ENCODE measurements at regions not wholly inside any gene's neighbourhood (a gene's known extent, or its start where the extent isn't known, plus 50 kb on each side); places are given as distances from the start of the nearest gene placed in this dataset.

DNA sequence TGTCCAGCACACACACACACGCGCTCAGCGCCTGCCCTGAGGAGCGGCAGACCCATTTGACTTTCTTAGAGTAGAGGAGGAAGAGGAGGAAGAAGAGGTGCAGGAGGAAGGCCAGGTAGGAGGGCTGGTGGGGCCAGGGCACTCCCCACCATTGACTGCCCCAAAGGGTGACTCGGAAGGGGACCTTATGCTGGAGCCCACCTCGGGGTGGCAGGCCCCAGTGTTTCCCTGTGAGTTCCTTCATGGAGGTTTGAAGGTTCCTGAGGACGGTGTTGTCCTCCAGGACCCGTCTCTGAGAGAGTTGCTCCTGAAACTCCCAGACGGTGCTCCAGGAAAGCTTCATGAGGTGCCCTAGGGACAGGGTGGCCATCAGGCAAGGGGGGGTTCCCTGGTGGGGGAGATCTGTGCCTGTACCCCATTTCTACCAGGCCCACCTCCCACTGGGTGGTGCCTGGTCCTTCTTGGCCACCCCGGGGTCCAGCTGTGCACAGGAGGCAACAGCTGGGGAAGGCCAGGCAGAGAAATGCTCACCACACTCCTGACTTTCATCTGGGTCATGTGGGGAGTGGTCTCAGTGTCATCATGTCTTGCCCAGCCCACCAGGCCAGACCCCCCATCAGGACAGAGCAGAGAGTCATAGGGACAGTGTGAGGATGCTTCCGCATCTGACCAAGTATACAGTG is 89.5 kb downstream of the TNFRSF13B start:
- in situ Hi-C loops (cut with MboI): no loop called here
- Histone ChIP-seq H3K27me3 (ENCODE audit: control insufficient read depth in 2 of 2, insufficient read depth in 2 of 2, low read length in 2 of 2) (peaks cover 0 to 8% of the 10 kb centered on the region in 2 experiments; a peak in 2 of 5 replicates), H4K20me1 (replicated peaks; ENCODE audit: control insufficient read depth, insufficient read depth, low read length) (no peaks in the 10 kb centered on the region), H2AFZ (ENCODE audit: low read depth, low read length) (no peak overlapping the region), H3K9ac (ENCODE audit: insufficient read depth in 1 of 2, low read depth in 2 of 2, low read length in 2 of 2) (no peak overlapping the region), H3K4me2 (ENCODE audit: insufficient read depth, low read length) (no peak overlapping the region), H3K79me2 (ENCODE audit: control insufficient read depth, insufficient read depth, low read length) (no peaks in the 10 kb centered on the region), H3K27ac (ENCODE audit: extremely low read depth, low read depth, low read length) (no peak overlapping the region), H3K9me1 (ENCODE audit: control insufficient read depth, insufficient read depth, low read length) (no peaks in the 10 kb centered on the region), H3K4me3 (no peak overlapping the region), H3K4me1 (replicated peaks in 1 of 2; ENCODE audit: control insufficient read depth in 2 of 2, insufficient read depth in 2 of 2, low read length in 2 of 2) (no peaks in the 10 kb centered on the region), H3K9me3 (replicated peaks; ENCODE audit: control insufficient read depth, insufficient read depth, low read depth, low read length) (no peaks in the 10 kb centered on the region), H3K36me3 (ENCODE audit: control insufficient read depth, insufficient read depth, low read length) (no peaks in the 10 kb centered on the region)
- no peak for TF ChIP-seq MTA3 (IDR thresholded peaks at IDR 0.05; ENCODE audit: borderline replicate concordance)
- no peak for DNase-seq (ENCODE audit: extremely low read depth in 1 of 4, low spot score in 3 of 4)
- no TSS peak for BruUV-seq (replicated peaks)
- intact Hi-C loops (cut with micrococcal nuclease): no loop called here
- no peak for ATAC-seq
- no peak for FAIRE-seq
- CTCF ChIA-PET (ENCODE audit: low intra/inter-chr PET ratio): no interaction called here
- WGBS (ENCODE audit: insufficient coverage, low coverage, missing lambda C conversion rate): 16% methylated on average over 5 of the region's 11 CpGs
- POLR2A ChIA-PET: no interaction called here

DNA sequence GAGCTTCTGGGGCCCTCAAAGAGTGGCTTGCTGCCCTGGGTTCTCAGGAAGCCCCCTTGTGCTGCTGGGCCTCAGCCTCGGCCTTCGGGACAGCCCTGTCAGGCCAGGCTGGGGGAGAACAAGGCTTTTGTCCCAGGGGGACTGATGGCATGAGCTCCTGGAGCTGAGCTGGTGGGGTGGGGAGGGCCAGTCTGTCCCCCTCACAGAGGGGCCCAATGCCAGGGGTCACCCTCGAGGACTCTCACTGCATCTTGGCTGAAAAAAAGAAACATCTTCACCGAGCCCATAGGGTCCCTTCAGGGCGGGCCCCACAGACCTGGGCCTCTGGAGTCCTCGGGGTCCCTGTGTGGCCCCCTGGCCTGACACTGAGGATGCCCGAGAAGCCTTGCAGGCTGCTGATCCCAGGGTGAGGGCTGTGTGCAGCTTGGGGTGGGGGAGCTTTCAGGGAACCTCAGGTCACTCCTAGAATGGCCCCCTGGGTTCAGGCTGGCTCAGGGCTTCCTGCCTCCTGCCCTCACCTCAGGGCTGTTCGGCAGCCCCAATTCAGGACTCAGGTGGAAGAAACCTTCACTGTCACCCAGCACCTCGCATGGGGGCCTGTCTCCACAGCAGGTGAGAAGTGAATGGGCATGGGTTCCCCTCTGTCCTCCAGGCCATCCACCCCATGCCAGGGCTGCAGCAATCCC is 90.5 kb downstream of the TNFRSF13B start:
- BruUV-seq (replicated peaks): no TSS peak
- no peak for DNase-seq (ENCODE audit: extremely low read depth in 1 of 4, low spot score in 3 of 4)
- in situ Hi-C loops (cut with MboI) (no loop called here), intact Hi-C loops (cut with micrococcal nuclease) (no loop called here)
- no peak for FAIRE-seq
- no peak overlapping the region for H3K4me2 ChIP-seq (ENCODE audit: insufficient read depth, low read length)
- H3K9ac ChIP-seq (ENCODE audit: insufficient read depth in 1 of 2, low read depth in 2 of 2, low read length in 2 of 2): no peak overlapping the region
- no peak overlapping the region for H2AFZ ChIP-seq (ENCODE audit: low read depth, low read length)
- H3K79me2 ChIP-seq (ENCODE audit: control insufficient read depth, insufficient read depth, low read length): no peaks in the 10 kb centered on the region
- H3K9me1 ChIP-seq (ENCODE audit: control insufficient read depth, insufficient read depth, low read length): no peaks in the 10 kb centered on the region
- no peaks in the 10 kb centered on the region for H4K20me1 ChIP-seq (replicated peaks; ENCODE audit: control insufficient read depth, insufficient read depth, low read length)
- H3K27me3 ChIP-seq (ENCODE audit: control insufficient read depth in 2 of 2, insufficient read depth in 2 of 2, low read length in 2 of 2): peaks cover 0 to 8% of the 10 kb centered on the region in 2 experiments; a peak in 2 of 5 replicates
- no peak for ATAC-seq
- H3K4me3 ChIP-seq: no peak overlapping the region
- H3K27ac ChIP-seq (ENCODE audit: extremely low read depth, low read depth, low read length): no peak overlapping the region
- H3K4me1 ChIP-seq (replicated peaks in 1 of 2; ENCODE audit: control insufficient read depth in 2 of 2, insufficient read depth in 2 of 2, low read length in 2 of 2): no peaks in the 10 kb centered on the region
- CTCF ChIA-PET (ENCODE audit: low intra/inter-chr PET ratio): no interaction called here
- H3K9me3 ChIP-seq (replicated peaks; ENCODE audit: control insufficient read depth, insufficient read depth, low read depth, low read length): no peaks in the 10 kb centered on the region
- H3K36me3 ChIP-seq (ENCODE audit: control insufficient read depth, insufficient read depth, low read length): no peaks in the 10 kb centered on the region
- WGBS (ENCODE audit: insufficient coverage, low coverage, missing lambda C conversion rate): 6% methylated on average over 3 of the region's 9 CpGs
- POLR2A ChIA-PET: no interaction called here
- TF ChIP-seq PHF21A (IDR thresholded peaks at IDR 0.05; ENCODE audit: borderline replicate concordance, low read depth) (no peak), CC2D1A (IDR thresholded peaks at IDR 0.05) (no peak), NEUROD1 (IDR thresholded peaks at IDR 0.05; ENCODE audit: borderline replicate concordance, low read depth, low read length, partially characterized antibody) (no peak), NELFE (IDR thresholded peaks at IDR 0.05; ENCODE audit: insufficient read depth, insufficient read length) (no peak), BDP1 (IDR thresholded peaks at IDR 0.05; ENCODE audit: insufficient read depth, insufficient read length) (no peak), SIX5 (IDR thresholded peaks at IDR 0.05; ENCODE audit: borderline replicate concordance in 1 of 2, insufficient read depth in 1 of 2, low read depth in 1 of 2, low read length in 2 of 2) (no peak)
- TF ChIP-seq, protein P1, sequence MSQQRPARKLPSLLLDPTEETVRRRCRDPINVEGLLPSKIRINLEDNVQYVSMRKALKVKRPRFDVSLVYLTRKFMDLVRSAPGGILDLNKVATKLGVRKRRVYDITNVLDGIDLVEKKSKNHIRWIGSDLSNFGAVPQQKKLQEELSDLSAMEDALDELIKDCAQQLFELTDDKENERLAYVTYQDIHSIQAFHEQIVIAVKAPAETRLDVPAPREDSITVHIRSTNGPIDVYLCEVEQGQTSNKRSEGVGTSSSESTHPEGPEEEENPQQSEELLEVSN (IDR thresholded peaks at IDR 0.05; ENCODE audit: borderline replicate concordance in 1 of 2, extremely low read depth in 1 of 2, insufficient read depth in 1 of 2, insufficient read length in 1 of 2, low read depth in 1 of 2, low read length in 1 of 2, poor library complexity in 1 of 2, severe bottlenecking in 1 of 2): no peak
- TF ChIP-seq, protein P2, sequence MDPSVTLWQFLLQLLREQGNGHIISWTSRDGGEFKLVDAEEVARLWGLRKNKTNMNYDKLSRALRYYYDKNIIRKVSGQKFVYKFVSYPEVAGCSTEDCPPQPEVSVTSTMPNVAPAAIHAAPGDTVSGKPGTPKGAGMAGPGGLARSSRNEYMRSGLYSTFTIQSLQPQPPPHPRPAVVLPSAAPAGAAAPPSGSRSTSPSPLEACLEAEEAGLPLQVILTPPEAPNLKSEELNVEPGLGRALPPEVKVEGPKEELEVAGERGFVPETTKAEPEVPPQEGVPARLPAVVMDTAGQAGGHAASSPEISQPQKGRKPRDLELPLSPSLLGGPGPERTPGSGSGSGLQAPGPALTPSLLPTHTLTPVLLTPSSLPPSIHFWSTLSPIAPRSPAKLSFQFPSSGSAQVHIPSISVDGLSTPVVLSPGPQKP (CRISPR knock-in tag; IDR thresholded peaks at IDR 0.05): no peak
- TF ChIP-seq, protein P3, sequence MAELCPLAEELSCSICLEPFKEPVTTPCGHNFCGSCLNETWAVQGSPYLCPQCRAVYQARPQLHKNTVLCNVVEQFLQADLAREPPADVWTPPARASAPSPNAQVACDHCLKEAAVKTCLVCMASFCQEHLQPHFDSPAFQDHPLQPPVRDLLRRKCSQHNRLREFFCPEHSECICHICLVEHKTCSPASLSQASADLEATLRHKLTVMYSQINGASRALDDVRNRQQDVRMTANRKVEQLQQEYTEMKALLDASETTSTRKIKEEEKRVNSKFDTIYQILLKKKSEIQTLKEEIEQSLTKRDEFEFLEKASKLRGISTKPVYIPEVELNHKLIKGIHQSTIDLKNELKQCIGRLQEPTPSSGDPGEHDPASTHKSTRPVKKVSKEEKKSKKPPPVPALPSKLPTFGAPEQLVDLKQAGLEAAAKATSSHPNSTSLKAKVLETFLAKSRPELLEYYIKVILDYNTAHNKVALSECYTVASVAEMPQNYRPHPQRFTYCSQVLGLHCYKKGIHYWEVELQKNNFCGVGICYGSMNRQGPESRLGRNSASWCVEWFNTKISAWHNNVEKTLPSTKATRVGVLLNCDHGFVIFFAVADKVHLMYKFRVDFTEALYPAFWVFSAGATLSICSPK (IDR thresholded peaks at IDR 0.05; ENCODE audit: borderline replicate concordance): no peak

All from K562 (cell line).